RWPE1 (cell line): ENCODE measurements at regions not wholly inside any gene's neighbourhood (a gene's known extent, or its start where the extent isn't known, plus 50 kb on each side); places are given as distances from the start of the nearest gene placed in this dataset.

Experiments used
- CTCF ChIA-PET: fragments of 350-600 bp; sonication (Branson Sonifier 250); formaldehyde crosslinking; extraction: SDS; loops from one replicate; lab custom pipeline; 2021; lab: Yijun Ruan, JAX
- POLR2A ChIA-PET: fragments of 400-600 bp; formaldehyde crosslinking; extraction: SDS; loops from one replicate; lab custom pipeline; 2020; ENCODE audit warnings: antibody characterized with exemption; ENCODE audit not compliant: low non-redundant PET; lab: Yijun Ruan, JAX
- DNase-seq: peaks from one replicate; pipeline ENCODE4 v3.0.0; 2012; ENCODE audit warnings: low spot score
- H3K27ac ChIP-seq: fragments of 450-650 bp; 2 replicates; pipeline ENCODE4 v1.5.1; 2017
- CTCF ChIP-seq: fragments of 450-650 bp; conservative IDR thresholded peaks from 2 replicates; pipeline ENCODE4 v1.5.1; 2017; ENCODE audit warnings: low read depth, mild to moderate bottlenecking

DNA sequence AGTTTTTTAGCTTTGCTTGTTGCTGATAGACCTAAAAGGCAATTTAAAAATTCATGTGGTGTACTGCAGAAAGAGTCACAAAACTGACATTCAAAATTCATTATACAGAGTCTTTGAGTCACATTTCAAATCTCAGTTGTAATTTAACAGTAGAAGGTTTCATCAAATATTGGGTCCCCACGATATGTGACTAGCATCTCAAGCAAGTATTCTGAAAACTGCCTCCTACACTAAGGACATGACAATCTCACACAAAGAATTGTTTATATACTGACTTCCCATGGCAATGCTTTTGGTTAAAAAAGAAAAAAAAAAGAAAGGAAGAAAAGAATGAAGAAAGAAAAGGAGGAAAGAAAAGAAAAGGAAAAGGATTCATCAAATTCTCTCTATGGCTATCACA lies 62.1 kb upstream of the CTSO start:
- ChIA-PET POLR2A (no interaction called here), CTCF (interaction anchor here (0.6 kb wide), 1 partner anchor 24 kb away, joined by 3 read pairs; no protein-coding TSS in a partner anchor)
- no peak for DNase-seq
- no peak overlapping the region for H3K27ac ChIP-seq
- TF ChIP-seq CTCF = no peak

DNA sequence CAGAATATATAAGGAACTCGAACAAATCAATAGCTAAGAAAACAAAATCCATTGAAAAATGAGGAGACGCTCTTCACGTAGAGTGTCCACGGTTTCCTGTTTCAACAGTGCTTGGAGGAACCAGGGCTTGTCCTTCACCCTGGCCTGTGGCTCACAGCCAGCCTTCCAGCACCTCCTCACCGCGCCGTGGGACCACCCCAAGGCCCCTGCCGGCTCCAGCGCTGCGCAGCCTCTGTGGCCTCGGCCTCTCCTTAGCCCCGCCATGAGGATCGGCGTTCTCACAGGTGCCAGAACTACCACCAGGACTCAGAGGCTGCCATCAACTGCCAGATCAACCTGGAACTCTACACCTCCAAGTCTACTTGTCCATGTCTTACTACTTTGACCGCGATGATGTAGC lies 52.5 kb upstream of the CTSO start:
- TF ChIP-seq CTCF = no peak
- ChIA-PET CTCF (no interaction called here), POLR2A (no interaction called here)
- DNase-seq = no peak
- no peak overlapping the region for H3K27ac ChIP-seq
